Activated CD4-positive, alpha-beta memory T cell treated with anti-CD3 and anti-CD28 coated beads, Interleukin-2, amount 10 ng/mL, durations not matched to agents 7 days and 5 days (primary cell): ENCODE measurements at regions not wholly inside any gene's neighbourhood (a gene's known extent, or its start where the extent isn't known, plus 50 kb on each side); places are given as distances from the start of the nearest gene placed in this dataset.

ENCODE experiments used
- CTCF ChIA-PET: fragments of 350-600 bp; sonication (Branson Sonifier 250); formaldehyde crosslinking; loops from one replicate; lab custom pipeline; 2021; ENCODE audit warnings: antibody characterized with exemption, inconsistent platforms; lab: Charles Lee
- POLR2A ChIA-PET: fragments of 350-600 bp; sonication (Branson Sonifier 250); formaldehyde crosslinking; loops from one replicate; lab custom pipeline; 2021; ENCODE audit warnings: antibody characterized with exemption; lab: Charles Lee
- DNase-seq: peaks from one replicate; pipeline ENCODE4 v3.0.0-alpha.2; 2020
- H3K27ac Mint-ChIP-seq: one replicate; pipeline ENCODE4 v1.8.0; 2021; ENCODE audit warnings: mild to moderate bottlenecking, mixed read lengths
- H3K27me3 Mint-ChIP-seq: one replicate; pipeline ENCODE4 v1.8.0; 2021; ENCODE audit warnings: mixed read lengths
- H3K36me3 Mint-ChIP-seq: one replicate; pipeline ENCODE4 v1.8.0; 2021; ENCODE audit warnings: low read depth, mixed read lengths
- H3K4me1 Mint-ChIP-seq: one replicate; pipeline ENCODE4 v1.8.0; 2021; ENCODE audit warnings: mixed read lengths
- H3K4me3 Mint-ChIP-seq: one replicate; pipeline ENCODE4 v1.8.0; 2021; ENCODE audit warnings: mild to moderate bottlenecking, mixed read lengths
- H3K9me3 Mint-ChIP-seq: one replicate; pipeline ENCODE4 v1.8.0; 2021; ENCODE audit warnings: mixed read lengths

DNA sequence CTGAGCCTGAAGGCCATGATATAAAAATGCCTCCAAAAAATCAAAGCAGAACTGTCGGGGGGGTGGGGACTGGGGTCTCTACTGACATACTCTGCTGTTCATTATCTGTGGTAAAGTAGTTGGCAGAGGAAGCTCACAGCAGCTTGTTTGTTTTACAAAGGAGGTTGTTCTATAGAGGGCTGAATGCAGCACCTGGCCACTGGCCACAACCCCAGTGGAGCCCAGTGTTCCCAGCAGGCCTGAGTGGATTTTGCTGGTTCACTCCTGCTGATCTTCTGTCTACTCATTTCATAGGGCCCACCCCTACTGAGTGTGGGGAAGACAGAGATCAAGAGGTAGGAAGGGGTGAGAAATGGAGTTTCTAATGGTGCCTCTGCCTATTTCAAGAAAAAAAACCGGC, 125.5 kb downstream of the DIPK2A start:
- POLR2A ChIA-PET = no interaction called here
- H3K36me3 Mint-ChIP-seq = no peaks in the 10 kb centered on the region
- CTCF ChIA-PET = no interaction called here
- no peak for DNase-seq
- no peak overlapping the region for H3K27ac Mint-ChIP-seq
- no peaks in the 10 kb centered on the region for H3K9me3 Mint-ChIP-seq
- no peaks in the 10 kb centered on the region for H3K4me1 Mint-ChIP-seq
- H3K4me3 Mint-ChIP-seq = no peak overlapping the region
- no peaks in the 10 kb centered on the region for H3K27me3 Mint-ChIP-seq

DNA sequence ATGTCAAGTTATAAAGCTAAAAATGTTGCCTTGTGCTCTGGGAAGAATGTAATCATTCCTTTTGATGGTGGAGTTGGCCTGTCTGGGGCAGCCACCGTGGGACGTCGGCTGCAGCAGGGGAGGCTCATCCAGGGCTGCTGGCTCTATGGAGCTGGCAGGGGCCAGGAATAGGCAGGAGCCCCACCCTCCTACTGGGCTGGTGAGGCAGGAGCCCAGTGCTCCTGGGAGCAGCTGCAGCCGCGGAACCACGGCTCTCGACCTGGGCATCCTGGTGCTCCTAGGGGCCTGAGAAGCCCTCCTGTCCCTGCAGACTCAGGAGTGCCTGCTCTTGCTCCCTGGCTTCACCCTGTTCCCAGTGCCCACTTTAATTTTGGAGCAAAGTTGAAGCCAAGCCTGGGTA, 127.1 kb downstream of the DIPK2A start:
- Mint-ChIP-seq H3K4me1 (no peaks in the 10 kb centered on the region), H3K27me3 (peaks cover 2% of the 10 kb centered on the region), H3K36me3 (no peaks in the 10 kb centered on the region), H3K4me3 (no peak overlapping the region), H3K9me3 (no peaks in the 10 kb centered on the region), H3K27ac (no peak overlapping the region)
- POLR2A ChIA-PET = no interaction called here
- CTCF ChIA-PET = no interaction called here
- no peak for DNase-seq

DNA sequence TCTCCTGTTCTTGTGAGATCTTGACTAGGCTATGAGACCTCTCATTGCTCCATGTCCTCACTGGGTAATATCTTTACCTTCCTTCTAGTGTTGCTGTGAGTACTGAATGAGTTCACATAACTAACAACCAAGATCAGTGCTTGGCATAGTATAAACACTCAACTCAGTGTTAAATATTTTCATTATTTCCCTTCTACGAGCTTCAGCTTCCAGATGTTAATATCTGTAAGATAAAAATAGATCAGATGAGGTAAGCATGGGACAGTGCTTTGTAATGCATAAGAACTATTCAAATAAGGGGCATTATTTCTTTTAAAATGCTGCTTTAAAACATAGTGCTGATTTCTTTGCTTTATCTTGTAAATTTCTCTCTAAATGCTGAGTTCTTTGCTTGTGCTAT, 130.8 kb downstream of the DIPK2A start:
- CTCF ChIA-PET = no interaction called here
- Mint-ChIP-seq H3K36me3 (no peaks in the 10 kb centered on the region), H3K27ac (no peak overlapping the region), H3K27me3 (peaks cover 3% of the 10 kb centered on the region), H3K9me3 (no peaks in the 10 kb centered on the region), H3K4me3 (no peak overlapping the region), H3K4me1 (no peaks in the 10 kb centered on the region)
- POLR2A ChIA-PET = no interaction called here
- no peak for DNase-seq

DNA sequence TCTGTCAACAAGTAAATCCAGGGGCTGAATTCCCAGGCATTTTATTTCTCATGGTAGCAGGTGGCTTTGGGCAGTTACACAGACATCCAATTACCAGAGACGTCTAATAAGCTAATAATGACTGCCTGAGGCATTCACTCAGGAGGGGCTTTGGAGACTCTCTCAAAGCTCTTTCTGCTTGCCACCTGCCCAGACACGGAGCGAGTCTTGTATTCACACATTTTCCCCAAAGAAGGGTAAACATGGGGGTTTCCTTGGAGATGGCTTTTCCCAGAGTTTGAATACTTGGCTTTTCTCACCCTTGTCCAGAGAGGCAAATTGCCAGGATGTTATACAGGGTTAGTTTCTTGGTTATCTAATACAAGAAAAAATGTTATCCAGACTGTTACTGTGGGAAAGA, 132.6 kb downstream of the DIPK2A start:
- no peak overlapping the region for H3K4me3 Mint-ChIP-seq
- ChIA-PET CTCF (no interaction called here), POLR2A (no interaction called here)

DNA sequence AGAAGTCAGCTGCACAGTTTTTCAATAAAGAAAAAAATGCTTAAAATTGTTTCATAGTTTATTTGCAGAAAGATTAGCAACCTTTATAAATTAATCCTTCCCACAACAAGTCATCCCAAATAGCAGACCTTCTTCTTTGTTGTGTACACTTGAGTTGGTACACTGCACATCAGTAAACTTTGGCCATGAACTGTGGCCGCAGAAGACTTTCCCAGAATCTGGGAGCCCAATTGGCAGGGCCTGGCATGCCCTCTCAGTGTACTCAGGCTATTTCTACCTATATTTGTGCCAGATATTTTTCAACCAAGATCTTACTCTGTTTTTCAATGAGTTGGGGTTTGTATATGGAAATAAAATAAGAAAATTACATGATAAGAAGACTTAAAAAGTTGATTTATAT, 133.1 kb downstream of the DIPK2A start:
- CTCF ChIA-PET = no interaction called here
- no peak overlapping the region for H3K27ac Mint-ChIP-seq
- no peaks in the 10 kb centered on the region for H3K36me3 Mint-ChIP-seq
- H3K27me3 Mint-ChIP-seq = peaks cover 3% of the 10 kb centered on the region
- no peak for DNase-seq
- H3K9me3 Mint-ChIP-seq = no peaks in the 10 kb centered on the region
- POLR2A ChIA-PET = no interaction called here
- peaks cover 1% of the 10 kb centered on the region for H3K4me1 Mint-ChIP-seq
- no peak overlapping the region for H3K4me3 Mint-ChIP-seq

More for the DNA sequence above, 132.6 kb downstream of the DIPK2A start:
- no peaks in the 10 kb centered on the region for H3K36me3 Mint-ChIP-seq
- no peaks in the 10 kb centered on the region for H3K9me3 Mint-ChIP-seq
- H3K4me1 Mint-ChIP-seq = no peaks in the 10 kb centered on the region
- H3K27me3 Mint-ChIP-seq = peaks cover 3% of the 10 kb centered on the region
- no peak overlapping the region for H3K27ac Mint-ChIP-seq
- DNase-seq = no peak

DNA sequence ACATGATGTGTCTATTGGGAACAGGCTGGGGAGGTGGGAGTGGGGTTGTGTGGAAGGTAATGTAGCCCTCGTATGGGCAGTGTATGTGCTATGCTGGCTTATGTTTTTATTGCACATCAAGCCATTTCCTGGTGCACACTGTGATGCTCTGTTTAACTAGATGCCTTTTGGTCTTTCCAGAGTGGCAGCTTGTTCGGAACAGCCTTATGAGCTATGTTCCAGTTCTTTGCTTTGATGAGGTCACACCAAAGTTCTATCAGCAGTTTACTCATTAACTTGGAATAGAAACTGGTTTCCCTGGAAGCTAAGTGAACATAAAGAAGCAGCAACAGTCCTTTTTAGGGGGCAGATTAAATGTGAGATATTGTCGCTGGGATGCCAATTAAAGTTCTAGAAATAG, 133.9 kb downstream of the DIPK2A start:
- Mint-ChIP-seq H3K9me3 (no peaks in the 10 kb centered on the region), H3K4me3 (no peak overlapping the region), H3K36me3 (no peaks in the 10 kb centered on the region), H3K27ac (no peak overlapping the region), H3K4me1 (peaks cover 6% of the 10 kb centered on the region), H3K27me3 (peaks cover 3% of the 10 kb centered on the region)
- no peak for DNase-seq
- CTCF ChIA-PET = no interaction called here
- POLR2A ChIA-PET = no interaction called here

DNA sequence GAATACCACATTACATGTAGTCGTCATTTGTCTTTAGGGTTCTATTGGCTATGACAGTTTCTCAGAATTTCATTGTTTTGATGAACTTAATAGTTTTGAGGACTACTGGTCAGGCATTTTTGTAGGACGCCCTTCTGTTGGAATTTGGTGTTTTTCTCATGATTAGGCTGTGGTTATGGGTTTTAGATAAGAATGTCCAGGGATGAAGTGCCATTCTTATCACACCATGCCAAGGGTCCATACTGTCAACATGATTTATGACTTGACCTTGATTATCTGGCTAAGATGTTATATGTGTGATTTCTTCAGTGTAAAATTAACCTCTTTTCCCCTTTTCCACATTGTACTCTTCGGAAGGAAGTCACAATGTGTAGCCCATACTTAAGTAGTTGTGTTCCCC, 135.3 kb downstream of the DIPK2A start:
- POLR2A ChIA-PET = no interaction called here
- CTCF ChIA-PET = no interaction called here
- Mint-ChIP-seq H3K36me3 (no peaks in the 10 kb centered on the region), H3K9me3 (no peaks in the 10 kb centered on the region), H3K4me1 (peaks cover 6% of the 10 kb centered on the region), H3K27ac (no peak overlapping the region), H3K27me3 (peaks cover 3% of the 10 kb centered on the region), H3K4me3 (no peak overlapping the region)
- no peak for DNase-seq

DNA sequence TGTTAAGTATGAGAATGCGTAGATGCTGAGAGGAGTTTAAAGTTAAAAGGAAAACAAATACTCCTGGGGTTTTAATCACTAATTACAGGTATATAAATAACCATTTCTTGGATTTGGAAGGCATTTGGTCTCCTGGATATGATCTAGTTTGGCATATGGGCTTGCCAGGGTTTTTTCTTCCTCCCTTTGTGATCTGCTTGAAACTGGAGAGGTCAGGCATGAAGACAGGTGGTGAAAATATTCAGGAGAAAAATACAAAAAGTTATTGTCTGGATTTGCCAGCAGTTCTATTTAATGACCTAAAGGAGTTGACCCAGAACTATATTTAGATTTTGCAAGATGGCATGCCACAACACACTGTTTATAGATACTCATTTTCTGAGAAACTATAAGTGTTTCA, 136.3 kb downstream of the DIPK2A start:
- no peak for DNase-seq
- Mint-ChIP-seq H3K27me3 (peaks cover 6% of the 10 kb centered on the region), H3K4me1 (peaks cover 6% of the 10 kb centered on the region), H3K36me3 (no peaks in the 10 kb centered on the region), H3K4me3 (no peak overlapping the region), H3K27ac (no peak overlapping the region), H3K9me3 (no peaks in the 10 kb centered on the region)
- ChIA-PET POLR2A (no interaction called here), CTCF (no interaction called here)

DNA sequence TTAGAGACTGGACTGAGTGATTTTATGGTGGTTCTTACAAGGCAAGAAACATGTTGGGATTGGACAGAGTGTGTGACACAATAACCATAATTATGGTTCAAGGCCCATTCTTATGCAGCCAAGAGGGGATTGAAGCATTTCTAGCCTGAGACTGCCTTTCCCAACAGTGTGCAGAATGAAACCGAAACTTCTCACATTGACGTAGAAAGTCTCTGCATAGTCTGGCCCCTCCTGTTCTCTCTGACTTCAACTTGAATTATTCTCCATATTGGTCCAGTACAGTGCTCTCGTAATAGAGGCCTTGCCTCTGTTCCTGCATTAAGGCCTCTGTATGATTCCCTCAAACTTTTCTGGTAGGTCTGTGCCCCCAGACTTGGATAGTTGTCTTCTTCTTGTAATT, 138.3 kb downstream of the DIPK2A start:
- DNase-seq = no peak
- H3K9me3 Mint-ChIP-seq = no peaks in the 10 kb centered on the region
- no peak overlapping the region for H3K4me3 Mint-ChIP-seq
- no peaks in the 10 kb centered on the region for H3K36me3 Mint-ChIP-seq
- CTCF ChIA-PET = no interaction called here
- POLR2A ChIA-PET = no interaction called here
- peaks cover 6% of the 10 kb centered on the region for H3K4me1 Mint-ChIP-seq
- H3K27ac Mint-ChIP-seq = no peak overlapping the region
- peaks cover 6% of the 10 kb centered on the region for H3K27me3 Mint-ChIP-seq

DNA sequence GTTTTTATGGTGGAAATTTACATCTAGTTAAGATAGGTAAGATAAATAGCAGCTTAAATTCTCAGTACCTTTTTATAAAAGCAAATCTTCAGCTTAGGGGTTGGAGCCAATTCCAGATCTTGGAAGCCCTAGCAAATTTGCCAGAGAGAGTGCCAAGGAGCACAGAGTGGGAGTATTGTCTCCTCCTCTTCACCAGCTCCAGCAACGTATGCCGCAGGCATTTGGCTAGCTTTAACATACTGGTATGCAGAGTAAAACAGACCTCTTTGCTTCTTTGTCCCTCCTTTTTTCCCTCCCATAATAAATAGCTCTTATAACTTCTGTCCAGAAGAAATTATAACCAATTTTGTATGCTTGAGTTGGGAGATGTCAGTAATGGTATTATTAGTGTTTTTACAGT, 140.4 kb downstream of the DIPK2A start:
- POLR2A ChIA-PET = interaction anchor here (0.5 kb wide), 1 partner anchor 104 kb away, joined by 3 read pairs; no protein-coding TSS in a partner anchor
- Mint-ChIP-seq H3K9me3 (no peaks in the 10 kb centered on the region), H3K27me3 (peaks cover 4% of the 10 kb centered on the region), H3K4me3 (no peak overlapping the region), H3K4me1 (peaks cover 6% of the 10 kb centered on the region), H3K27ac (no peak overlapping the region), H3K36me3 (no peaks in the 10 kb centered on the region)
- DNase-seq = no peak
- CTCF ChIA-PET = no interaction called here

DNA sequence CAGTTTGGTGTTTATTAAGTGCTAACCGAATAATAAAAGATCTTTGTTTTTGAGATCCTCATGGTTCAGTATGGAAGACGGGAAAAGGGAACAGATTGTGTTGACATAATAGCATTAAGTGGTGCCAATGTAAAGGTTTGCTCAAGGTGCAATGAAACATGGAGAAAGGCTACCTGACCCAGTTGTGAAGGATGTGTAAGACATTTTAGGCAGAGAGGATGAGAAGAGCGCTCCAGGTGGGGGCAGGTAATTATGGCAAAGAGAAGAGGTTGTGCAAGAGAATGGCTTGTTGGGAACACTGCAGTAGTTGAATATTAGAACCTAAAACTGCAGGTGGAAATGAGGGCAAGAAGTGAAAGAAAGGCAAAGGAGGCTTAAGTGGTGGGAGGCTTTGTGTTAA, 140.8 kb downstream of the DIPK2A start:
- Mint-ChIP-seq H3K4me3 (no peak overlapping the region), H3K27me3 (peaks cover 4% of the 10 kb centered on the region), H3K27ac (no peak overlapping the region), H3K4me1 (peaks cover 6% of the 10 kb centered on the region), H3K36me3 (no peaks in the 10 kb centered on the region), H3K9me3 (no peaks in the 10 kb centered on the region)
- DNase-seq = no peak
- ChIA-PET POLR2A (no interaction called here), CTCF (no interaction called here)

DNA sequence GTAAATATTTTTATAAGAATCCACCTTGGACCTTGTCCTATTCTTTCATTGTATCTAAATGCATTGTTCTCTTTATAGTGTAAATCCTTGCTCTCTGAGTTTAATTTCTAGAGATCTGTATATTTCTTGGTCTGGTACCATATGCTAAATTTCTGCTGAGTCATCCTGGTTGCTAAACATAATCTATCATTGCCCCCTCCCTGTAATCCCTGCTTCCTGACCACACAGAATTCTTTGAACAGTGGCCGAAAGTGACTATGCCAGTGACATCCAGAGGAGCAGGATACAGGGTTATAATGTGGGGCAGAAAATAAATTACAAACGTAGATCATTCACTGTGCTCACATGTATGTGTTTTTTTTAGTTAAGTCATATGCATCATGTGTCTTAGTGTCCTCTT, 143.1 kb downstream of the DIPK2A start:
- ChIA-PET CTCF (no interaction called here), POLR2A (no interaction called here)
- Mint-ChIP-seq H3K27ac (no peak overlapping the region), H3K27me3 (peaks cover 4% of the 10 kb centered on the region), H3K36me3 (no peaks in the 10 kb centered on the region), H3K9me3 (no peaks in the 10 kb centered on the region), H3K4me3 (no peak overlapping the region), H3K4me1 (peaks cover 4% of the 10 kb centered on the region)
- DNase-seq = no peak

DNA sequence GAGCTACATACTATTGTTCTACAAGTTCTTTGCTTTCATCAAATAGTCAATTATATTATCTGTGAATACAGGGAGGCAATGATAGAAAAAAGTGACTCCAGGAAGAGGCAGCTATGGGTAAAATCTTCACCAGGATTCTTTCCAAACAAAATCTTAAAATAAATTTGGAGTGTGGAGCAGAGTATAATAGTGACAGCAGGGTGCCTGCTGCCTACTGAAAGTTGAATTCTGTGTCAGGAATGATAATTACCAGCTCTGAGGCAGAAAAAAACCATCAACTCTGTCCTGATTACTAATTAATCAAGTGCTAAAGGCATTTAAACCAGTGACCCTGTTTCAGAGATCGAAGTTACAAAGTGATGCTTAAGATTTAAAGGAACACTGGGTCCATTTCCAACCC, 148.0 kb downstream of the DIPK2A start:
- no peak for DNase-seq
- POLR2A ChIA-PET = no interaction called here
- Mint-ChIP-seq H3K4me3 (no peak overlapping the region), H3K27me3 (no peaks in the 10 kb centered on the region), H3K27ac (no peak overlapping the region), H3K36me3 (no peaks in the 10 kb centered on the region), H3K9me3 (no peaks in the 10 kb centered on the region), H3K4me1 (no peaks in the 10 kb centered on the region)
- CTCF ChIA-PET = no interaction called here

DNA sequence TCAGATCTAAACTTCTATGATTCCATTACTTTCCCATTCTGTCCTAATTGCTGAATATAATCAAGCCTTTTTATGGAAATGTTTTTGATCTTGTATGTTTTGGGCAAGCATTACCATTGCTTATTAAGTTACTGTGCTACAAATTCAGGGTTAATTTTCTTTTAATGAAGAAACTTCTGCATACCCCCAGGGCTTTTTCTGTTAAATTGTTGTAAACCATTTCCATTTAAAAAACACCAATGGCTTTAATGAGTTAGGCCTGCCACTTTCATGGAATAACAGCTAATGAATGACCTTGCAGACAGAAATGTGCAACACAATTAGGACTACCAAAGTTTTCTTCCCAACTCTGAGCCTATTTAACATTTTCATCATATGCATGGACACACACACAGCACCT, 150.0 kb downstream of the DIPK2A start:
- H3K36me3 Mint-ChIP-seq = no peaks in the 10 kb centered on the region
- ChIA-PET CTCF (no interaction called here), POLR2A (no interaction called here)
- no peaks in the 10 kb centered on the region for H3K27me3 Mint-ChIP-seq
- no peaks in the 10 kb centered on the region for H3K4me1 Mint-ChIP-seq
- no peak for DNase-seq
- H3K27ac Mint-ChIP-seq = no peak overlapping the region
- H3K4me3 Mint-ChIP-seq = no peak overlapping the region
- H3K9me3 Mint-ChIP-seq = no peaks in the 10 kb centered on the region

DNA sequence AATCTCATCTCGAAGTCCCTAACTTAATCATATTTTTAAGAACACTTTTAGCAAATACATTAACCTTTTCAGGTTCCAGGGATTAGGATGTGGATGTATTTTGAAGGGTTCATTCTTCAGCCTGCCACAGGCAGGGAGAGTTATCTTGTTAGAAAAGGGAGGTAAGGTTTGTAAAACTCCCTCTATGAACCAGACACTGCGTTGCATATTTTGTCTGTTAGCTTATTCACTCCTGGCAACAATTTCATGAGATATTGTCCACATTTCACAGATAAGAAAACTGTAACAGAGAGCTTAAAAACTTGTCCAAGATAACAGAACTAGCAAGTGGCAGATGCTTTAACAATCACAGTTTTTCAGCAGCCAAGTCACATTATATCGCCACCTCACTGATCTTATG, 155.4 kb downstream of the DIPK2A start:
- Mint-ChIP-seq H3K27ac (no peak overlapping the region), H3K9me3 (no peaks in the 10 kb centered on the region), H3K27me3 (no peaks in the 10 kb centered on the region), H3K4me1 (peaks cover 2% of the 10 kb centered on the region), H3K4me3 (no peak overlapping the region), H3K36me3 (no peaks in the 10 kb centered on the region)
- ChIA-PET CTCF (no interaction called here), POLR2A (no interaction called here)
- no peak for DNase-seq
